Lung (tissue), 11 donors: ENCODE measurements at regions not wholly inside any gene's neighbourhood (a gene's known extent, or its start where the extent isn't known, plus 50 kb on each side); places are given as distances from the start of the nearest gene placed in this dataset.
"Not testable (repeated sequence)": the region's sequence is repeated elsewhere in the genome, so short reads cannot be mapped to it uniquely, and the experiment has no call there.

ENCODE experiments used
- ATAC-seq: fragments of 200-7000 bp; cut with Tn5 transposase; one replicate; pipeline ENCODE4 v1.9.1; 2020; ENCODE audit warnings: moderate number of reproducible peaks; ENCODE audit not compliant: insufficient read depth, low FRiP score
- DNase-seq, 3 donors: peaks; one replicate each; pipeline ENCODE4 v3.0.0-alpha.2; 2013 to 2017
- H3K27ac ChIP-seq, 2 donors: one replicate each; pipeline ENCODE4 v1.5.1; 2013; ENCODE audit warnings: mild to moderate bottlenecking in 2 of 2, moderate library complexity in 2 of 2, control low read depth in 1 of 2, inconsistent platforms in 1 of 2, low read depth in 1 of 2, low read length in 1 of 2
- H3K27me3 ChIP-seq, 3 donors: one replicate each; pipeline ENCODE4 v1.5.1; 2013; ENCODE audit warnings: low read length in 2 of 3; ENCODE audit not compliant: control insufficient read depth in 3 of 3, insufficient read depth in 3 of 3
- H3K36me3 ChIP-seq, 4 donors: one replicate each; pipeline ENCODE4 v1.5.1; 2013; ENCODE audit warnings: low read length in 4 of 4, mild to moderate bottlenecking in 1 of 4, moderate library complexity in 1 of 4; ENCODE audit not compliant: control insufficient read depth in 4 of 4, insufficient read depth in 4 of 4
- H3K4me1 ChIP-seq, 5 donors: one replicate each; pipeline ENCODE4 v1.5.1; 2013; ENCODE audit warnings: low read length in 5 of 5, mild to moderate bottlenecking in 2 of 5, moderate library complexity in 1 of 5; ENCODE audit not compliant: control insufficient read depth in 5 of 5, insufficient read depth in 5 of 5
- H3K4me3 ChIP-seq: one replicate; pipeline ENCODE4 v1.5.1; 2013; ENCODE audit warnings: mild to moderate bottlenecking, control low read depth, moderate library complexity
- H3K9ac ChIP-seq, 2 donors: one replicate each; pipeline ENCODE4 v1.5.1; 2013; ENCODE audit warnings: low read length in 2 of 2, control low read depth in 1 of 2; ENCODE audit not compliant: insufficient read depth in 1 of 2
- H3K9me3 ChIP-seq, 4 donors: one replicate each; pipeline ENCODE4 v1.5.1; 2013; ENCODE audit warnings: low read length in 3 of 4, mild to moderate bottlenecking in 1 of 4, moderate library complexity in 1 of 4; ENCODE audit not compliant: control insufficient read depth in 4 of 4, insufficient read depth in 3 of 4
- CTCF ChIP-seq: IDR thresholded peaks from 2 replicates; pipeline ENCODE4 v1.5.1; 2012; ENCODE audit warnings: mild to moderate bottlenecking; ENCODE audit errors: control extremely low read depth, extremely low read depth
- WGBS, 2 donors: extraction: QIAGEN DNeasy Blood & Tissue Kit; methylation state at CpG; one replicate each; pipeline ENCODE4 v1.1.7; 2013; 5-methylcytosine and 5-hydroxymethylcytosine counted together
- donor health status: control.
- donor health status: control.
- donor health status: Bipolar disorder and iron deficiency.
- donor health status: healthy.
- donor health status: DM: yes; HTN: yes; CAD: no.

- no peak overlapping the region for H3K4me3 ChIP-seq
- no peak for ATAC-seq
- no peak overlapping the region for H3K27ac ChIP-seq
- H3K9ac ChIP-seq, result no peak overlapping the region
- no peaks in the 10 kb centered on the region for H3K36me3 ChIP-seq
- DNase-seq, result no peak
- H3K27me3 ChIP-seq, result no peaks in the 10 kb centered on the region
- TF ChIP-seq CTCF, result no peak
- H3K9me3 ChIP-seq, result no peaks in the 10 kb centered on the region
- H3K4me1 ChIP-seq, result peaks cover 0 to 8% (median 0%) of the 10 kb centered on the region in 5 donors
Observed at GRCh38 chr7:13115855-13116254, 428.4 kb downstream of the ARL4A start.

GRCh38 chr7:13117103-13117502 lies 429.7 kb downstream of the ARL4A start:
- no peaks in the 10 kb centered on the region for H3K27me3 ChIP-seq
- H3K9ac ChIP-seq, result no peak overlapping the region
- no peaks in the 10 kb centered on the region for H3K36me3 ChIP-seq
- 44 to 48% methylated on average over 2 of the region's 2 CpGs for WGBS, 2 donors
- H3K27ac ChIP-seq, result no peak overlapping the region
- no peak overlapping the region for H3K4me3 ChIP-seq
- no peaks in the 10 kb centered on the region for H3K9me3 ChIP-seq
- DNase-seq, result no peak
- TF ChIP-seq CTCF, result no peak
- ATAC-seq, result no peak
- H3K4me1 ChIP-seq, result peaks cover 0 to 8% (median 0%) of the 10 kb centered on the region in 5 donors

GRCh38 chr7:13117592-13117991 lies 430.2 kb downstream of the ARL4A start:
- H3K4me1 ChIP-seq, result peaks cover 0 to 8% (median 0%) of the 10 kb centered on the region in 5 donors
- ATAC-seq (no peak), DNase-seq (no peak)
- no peak overlapping the region for H3K27ac ChIP-seq
- no peak overlapping the region for H3K4me3 ChIP-seq
- H3K9me3 ChIP-seq, result no peaks in the 10 kb centered on the region
- no peaks in the 10 kb centered on the region for H3K36me3 ChIP-seq
- H3K9ac ChIP-seq, result no peak overlapping the region
- TF ChIP-seq CTCF, result no peak
- no peaks in the 10 kb centered on the region for H3K27me3 ChIP-seq

- not testable (repeated sequence) for H3K9ac ChIP-seq, H3K4me1 ChIP-seq, H3K36me3 ChIP-seq, H3K4me3 ChIP-seq, H3K27ac ChIP-seq, ATAC-seq, H3K9me3 ChIP-seq, DNase-seq, H3K27me3 ChIP-seq
- WGBS, 2 donors, result 97 to 98% methylated on average over 2 of the region's 2 CpGs
Observed at GRCh38 chr7:13124629-13125028, 437.2 kb downstream of the ARL4A start.
